ENCODE measurements at regions not wholly inside any gene's neighbourhood (a gene's known extent, or its start where the extent isn't known, plus 50 kb on each side); places are given as distances from the start of the nearest gene placed in this dataset.

GRCh38 chr10:4181081-4181480 is 396.1 kb upstream of the KLF6 start (continued):
- no peak for TF ChIP-seq ZNF217 (CRISPR knock-in tag; IDR thresholded peaks at IDR 0.05)
- no peak for TF ChIP-seq ZSCAN29 (IDR thresholded peaks at IDR 0.05)
- no peak for TF ChIP-seq TRIM25 (IDR thresholded peaks at IDR 0.05; ENCODE audit: borderline replicate concordance)

GRCh38 chr10:4177791-4178190 is 392.8 kb upstream of the KLF6 start:
- BruUV-seq (replicated peaks) = no TSS peak
- POLR2A ChIA-PET = no interaction called here
- no peak overlapping the region for H2AFZ ChIP-seq (ENCODE audit: low read depth, low read length)

More at GRCh38 chr10:4177791-4178190, 392.8 kb upstream of the KLF6 start:
- Histone ChIP-seq H3K4me3 (no peak overlapping the region), H3K4me2 (ENCODE audit: insufficient read depth, low read length) (no peak overlapping the region), H3K9me1 (ENCODE audit: control insufficient read depth, insufficient read depth, low read length) (no peaks in the 10 kb centered on the region), H3K27me3 (ENCODE audit: control insufficient read depth in 2 of 2, insufficient read depth in 2 of 2, low read length in 2 of 2) (peaks cover 5 to 24% of the 10 kb centered on the region in 2 experiments; a peak in 3 of 5 replicates), H3K27ac (ENCODE audit: extremely low read depth, low read depth, low read length) (no peak overlapping the region), H3K9ac (ENCODE audit: insufficient read depth in 1 of 2, low read depth in 2 of 2, low read length in 2 of 2) (no peak overlapping the region), H3K79me2 (ENCODE audit: control insufficient read depth, insufficient read depth, low read length) (no peaks in the 10 kb centered on the region), H3K4me1 (replicated peaks in 1 of 2; ENCODE audit: control insufficient read depth in 2 of 2, insufficient read depth in 2 of 2, low read length in 2 of 2) (no peaks in the 10 kb centered on the region), H3K9me3 (replicated peaks; ENCODE audit: control insufficient read depth, insufficient read depth, low read depth, low read length) (no peaks in the 10 kb centered on the region), H4K20me1 (replicated peaks; ENCODE audit: control insufficient read depth, insufficient read depth, low read length) (no peaks in the 10 kb centered on the region), H3K36me3 (ENCODE audit: control insufficient read depth, insufficient read depth, low read length) (no peaks in the 10 kb centered on the region)
- FAIRE-seq (no peak), ATAC-seq (no peak), DNase-seq (ENCODE audit: extremely low read depth in 1 of 4, low spot score in 3 of 4) (no peak)
- no peak for TF ChIP-seq NFIC (IDR thresholded peaks at IDR 0.05)
- no peak for TF ChIP-seq TGIF2 (CRISPR knock-in tag; IDR thresholded peaks at IDR 0.05)
- intact Hi-C loops (cut with micrococcal nuclease) (no loop called here), in situ Hi-C loops (cut with MboI) (no loop called here)
- 6% methylated on average over 3 of the region's 3 CpGs for WGBS (ENCODE audit: insufficient coverage, low coverage, missing lambda C conversion rate)
- CTCF ChIA-PET (ENCODE audit: low intra/inter-chr PET ratio) = no interaction called here

Data from K562 (cell line).